ENCODE measurements at regions not wholly inside any gene's neighbourhood (a gene's known extent, or its start where the extent isn't known, plus 50 kb on each side); places are given as distances from the start of the nearest gene placed in this dataset.

GRCh38 chr1:101102426-101103156 lies 77.0 kb upstream of the DPH5 start:
- H3K4me3 ChIP-seq (ENCODE audit: low read depth, low read length), result no peak overlapping the region
- DNase-seq (ENCODE audit: low read depth), result no peak
- TF ChIP-seq, protein P1, sequence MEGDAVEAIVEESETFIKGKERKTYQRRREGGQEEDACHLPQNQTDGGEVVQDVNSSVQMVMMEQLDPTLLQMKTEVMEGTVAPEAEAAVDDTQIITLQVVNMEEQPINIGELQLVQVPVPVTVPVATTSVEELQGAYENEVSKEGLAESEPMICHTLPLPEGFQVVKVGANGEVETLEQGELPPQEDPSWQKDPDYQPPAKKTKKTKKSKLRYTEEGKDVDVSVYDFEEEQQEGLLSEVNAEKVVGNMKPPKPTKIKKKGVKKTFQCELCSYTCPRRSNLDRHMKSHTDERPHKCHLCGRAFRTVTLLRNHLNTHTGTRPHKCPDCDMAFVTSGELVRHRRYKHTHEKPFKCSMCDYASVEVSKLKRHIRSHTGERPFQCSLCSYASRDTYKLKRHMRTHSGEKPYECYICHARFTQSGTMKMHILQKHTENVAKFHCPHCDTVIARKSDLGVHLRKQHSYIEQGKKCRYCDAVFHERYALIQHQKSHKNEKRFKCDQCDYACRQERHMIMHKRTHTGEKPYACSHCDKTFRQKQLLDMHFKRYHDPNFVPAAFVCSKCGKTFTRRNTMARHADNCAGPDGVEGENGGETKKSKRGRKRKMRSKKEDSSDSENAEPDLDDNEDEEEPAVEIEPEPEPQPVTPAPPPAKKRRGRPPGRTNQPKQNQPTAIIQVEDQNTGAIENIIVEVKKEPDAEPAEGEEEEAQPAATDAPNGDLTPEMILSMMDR (IDR thresholded peaks at IDR 0.05; ENCODE audit: low read depth, low read length, missing control alignments), result no peak

- TF ChIP-seq, protein P1 (IDR thresholded peaks at IDR 0.05; ENCODE audit: low read depth, low read length, missing control alignments), result no peak
- no peak for DNase-seq (ENCODE audit: low read depth)
- no peak overlapping the region for H3K4me3 ChIP-seq (ENCODE audit: low read depth, low read length)
Observed at GRCh38 chr1:101101360-101101759, 75.8 kb upstream of the DPH5 start.

GRCh38 chr1:101100674-101101073 lies 75.1 kb upstream of the DPH5 start:
- no peak for DNase-seq (ENCODE audit: low read depth)
- no peak overlapping the region for H3K4me3 ChIP-seq (ENCODE audit: low read depth, low read length)
- TF ChIP-seq, protein P1 (IDR thresholded peaks at IDR 0.05; ENCODE audit: low read depth, low read length, missing control alignments), result no peak

- no peak overlapping the region for H3K4me3 ChIP-seq (ENCODE audit: low read depth, low read length)
- no peak for DNase-seq (ENCODE audit: low read depth)
- TF ChIP-seq, protein P1 (IDR thresholded peaks at IDR 0.05; ENCODE audit: low read depth, low read length, missing control alignments), result no peak
Observed at GRCh38 chr1:101098907-101099306, 73.3 kb upstream of the DPH5 start.

DNA sequence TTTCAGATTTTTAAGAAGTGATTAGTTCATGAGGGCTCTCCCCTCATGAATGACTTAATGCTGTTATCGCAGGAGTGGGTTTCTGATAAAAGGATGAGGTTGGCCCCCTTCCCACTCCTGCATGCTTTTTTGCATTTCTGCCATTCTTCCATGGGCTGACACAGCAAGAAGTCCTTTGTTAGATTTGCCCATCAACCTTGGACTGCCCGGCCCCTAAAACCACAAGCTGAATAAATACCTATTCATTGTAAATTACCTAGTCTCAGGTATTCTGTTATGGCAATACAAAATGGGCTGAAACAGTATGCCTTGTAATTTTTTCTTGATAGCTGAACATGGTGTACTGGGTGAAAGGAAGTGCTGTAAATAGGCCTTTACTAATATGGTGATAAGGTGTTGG lies 72.7 kb upstream of the DPH5 start:
- TF ChIP-seq, protein P1 (IDR thresholded peaks at IDR 0.05; ENCODE audit: low read depth, low read length, missing control alignments), result no peak
- DNase-seq (ENCODE audit: low read depth), result no peak
- no peak overlapping the region for H3K4me3 ChIP-seq (ENCODE audit: low read depth, low read length)

DNA sequence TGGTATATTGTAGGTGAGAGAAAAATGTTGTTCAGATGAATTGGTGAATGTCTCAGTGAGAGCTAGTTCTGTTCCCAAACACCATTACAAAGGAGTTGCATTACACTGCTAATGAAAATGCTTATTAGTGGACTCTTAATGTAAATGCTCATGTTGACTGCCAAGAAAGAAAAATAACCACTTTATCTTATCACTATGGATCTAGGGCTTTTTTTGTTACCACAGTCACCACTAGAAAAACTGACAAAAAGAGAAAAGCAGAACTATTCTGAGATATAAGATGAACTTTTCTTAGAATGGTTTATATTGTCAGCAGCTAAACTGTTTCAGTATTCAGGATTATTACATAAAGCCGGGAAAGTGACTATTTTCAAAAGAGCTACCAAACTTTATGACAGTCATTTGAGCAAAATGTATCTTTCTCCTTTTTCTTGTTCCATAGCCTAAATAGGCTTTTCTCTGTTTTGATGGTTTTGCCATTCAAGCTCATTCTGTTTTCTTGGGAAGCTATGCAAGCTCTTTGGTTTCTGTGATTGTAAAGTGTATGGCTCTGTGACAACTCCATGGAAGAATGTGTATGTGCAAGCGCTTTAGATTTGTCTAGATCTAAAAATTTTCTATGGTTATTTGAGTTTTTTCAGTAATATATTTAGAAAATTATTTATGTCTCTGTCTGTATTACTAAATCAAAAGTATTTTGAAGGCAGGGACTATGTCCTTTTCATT lies 64.2 kb upstream of the DPH5 start:
- TF ChIP-seq, protein P1 (IDR thresholded peaks at IDR 0.05; ENCODE audit: low read depth, low read length, missing control alignments), result no peak
- H3K4me3 ChIP-seq (ENCODE audit: low read depth, low read length), result no peak overlapping the region
- no peak for DNase-seq (ENCODE audit: low read depth)

Data from GM12864 (cell line).